ENCODE measurements at regions not wholly inside any gene's neighbourhood (a gene's known extent, or its start where the extent isn't known, plus 50 kb on each side); places are given as distances from the start of the nearest gene placed in this dataset.
A peak's percentile ranks its signal among the peaks of the same experiment; 100 is the strongest.
"Not testable (repeated sequence)": the region's sequence is repeated elsewhere in the genome, so short reads cannot be mapped to it uniquely, and the experiment has no call there.

- DNase-seq = not testable (repeated sequence)
Observed at GRCh38 chr1:213601705-213602104, 386.1 kb upstream of the PROX1 start.

GRCh38 chr1:213602796-213603486 is 384.8 kb upstream of the PROX1 start:
- DNase-seq = no peak

DNA sequence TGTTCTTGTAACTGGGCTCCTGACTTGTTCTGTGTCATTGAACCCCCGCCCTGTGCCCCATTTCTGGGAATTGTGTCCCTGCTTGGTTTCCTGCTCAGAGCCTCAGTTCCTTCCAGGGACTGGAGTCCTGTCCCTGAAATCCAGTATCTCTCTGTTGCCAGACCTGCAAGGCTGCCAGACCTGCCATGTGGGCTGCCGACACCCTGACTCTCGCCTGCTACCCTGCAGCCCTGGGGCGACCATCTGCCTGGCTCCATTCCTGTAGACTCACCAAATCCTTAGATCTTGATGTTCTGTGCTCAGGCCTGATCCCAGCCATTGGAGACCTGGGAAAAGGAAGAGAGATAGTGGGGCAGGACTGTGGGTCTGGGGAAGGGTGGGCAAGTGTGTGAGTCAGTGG is 383.3 kb upstream of the PROX1 start:
- DNase-seq = no peak

DNA sequence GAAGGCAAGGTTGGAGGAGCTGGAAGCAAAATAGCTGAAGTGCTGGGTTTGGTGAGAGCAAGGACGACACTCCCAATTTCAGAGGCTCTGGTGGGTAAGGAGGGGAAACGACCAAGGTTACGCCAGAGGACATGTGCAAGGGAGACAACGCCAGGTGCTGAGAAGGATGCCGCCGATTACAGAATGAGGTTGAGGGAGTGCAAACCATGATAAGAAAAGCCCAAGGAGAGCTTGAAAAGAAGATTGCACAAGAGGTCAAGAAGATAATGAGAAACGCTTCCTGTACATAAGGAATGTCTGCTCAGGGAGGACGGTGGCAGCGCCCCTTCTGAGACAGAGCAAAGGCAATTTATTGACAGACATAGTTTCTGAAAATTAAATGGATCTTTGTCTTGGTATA is 382.0 kb upstream of the PROX1 start:
- DNase-seq = no peak

DNA sequence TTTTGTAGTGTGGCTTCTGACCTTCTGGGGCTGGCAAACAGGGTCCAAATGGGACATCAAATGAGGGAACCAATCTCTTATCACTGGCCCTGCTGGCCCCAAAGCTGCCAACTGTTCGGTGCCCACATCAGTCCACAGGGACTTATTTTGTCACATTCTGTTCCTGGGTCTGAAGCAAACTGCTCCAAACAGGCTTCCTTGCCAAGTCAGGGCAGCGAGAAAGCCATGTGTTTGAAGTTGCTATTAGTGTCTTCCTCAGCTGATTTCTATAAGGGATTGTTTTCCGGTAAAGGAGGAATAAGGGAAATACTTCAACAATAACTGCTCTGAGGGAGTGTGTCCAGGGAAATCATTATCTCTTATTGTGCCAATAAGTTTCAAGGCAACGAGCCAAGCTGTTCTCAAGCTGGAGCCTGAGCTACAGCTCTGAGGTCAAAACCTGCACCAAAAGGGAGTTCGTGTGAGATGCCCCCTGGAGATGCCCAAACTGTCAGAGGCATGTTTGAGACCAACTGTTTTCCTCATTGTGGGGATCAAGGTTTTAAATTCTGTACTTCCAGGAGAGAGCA is 381.4 kb upstream of the PROX1 start:
- no peak for DNase-seq

DNA sequence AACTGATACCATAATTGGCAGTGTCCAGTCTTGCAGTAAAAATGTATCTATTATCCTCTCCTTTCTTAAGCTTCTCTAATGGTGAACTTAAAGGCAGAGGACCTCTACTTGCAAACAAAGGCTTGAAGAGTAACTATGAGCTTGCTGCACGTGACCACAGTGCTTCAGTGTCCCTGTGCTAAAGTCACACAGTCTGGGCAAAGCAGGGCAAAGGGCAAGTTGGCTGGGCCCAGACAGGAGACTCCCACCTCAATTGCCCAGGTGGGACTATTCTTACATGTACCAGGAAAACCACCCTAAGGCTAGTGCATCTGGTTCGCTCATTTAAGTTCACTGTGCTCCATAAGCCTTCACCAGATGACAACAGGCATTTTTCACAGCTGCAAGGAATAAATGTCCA is 374.2 kb upstream of the PROX1 start:
- DNase-seq = no peak

- DNase-seq = no peak
Observed at GRCh38 chr1:213615226-213615916, 372.4 kb upstream of the PROX1 start.

GRCh38 chr1:213617133-213617532 is 370.6 kb upstream of the PROX1 start:
- no peak for DNase-seq

DNA sequence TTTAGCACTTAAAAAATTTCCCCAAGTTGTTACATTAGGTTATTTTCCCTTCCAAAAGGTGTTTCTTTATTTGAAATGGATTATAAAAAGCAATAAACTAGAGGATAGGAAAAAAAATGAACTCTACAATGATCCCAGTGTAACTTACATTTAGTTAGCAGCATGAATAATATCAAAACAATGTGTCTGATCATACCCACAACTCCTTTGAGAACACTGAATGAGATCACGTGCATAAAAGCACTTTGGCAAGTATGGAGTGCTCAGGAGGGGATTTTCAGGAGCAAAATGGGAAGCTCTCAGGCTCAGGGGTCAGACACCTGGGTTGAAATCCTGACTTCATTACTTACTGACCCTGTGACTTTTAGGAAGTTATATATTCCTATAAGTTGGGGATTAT is 369.7 kb upstream of the PROX1 start:
- no peak for DNase-seq

GRCh38 chr1:213619026-213619425 is 368.7 kb upstream of the PROX1 start:
- no peak for DNase-seq

DNA sequence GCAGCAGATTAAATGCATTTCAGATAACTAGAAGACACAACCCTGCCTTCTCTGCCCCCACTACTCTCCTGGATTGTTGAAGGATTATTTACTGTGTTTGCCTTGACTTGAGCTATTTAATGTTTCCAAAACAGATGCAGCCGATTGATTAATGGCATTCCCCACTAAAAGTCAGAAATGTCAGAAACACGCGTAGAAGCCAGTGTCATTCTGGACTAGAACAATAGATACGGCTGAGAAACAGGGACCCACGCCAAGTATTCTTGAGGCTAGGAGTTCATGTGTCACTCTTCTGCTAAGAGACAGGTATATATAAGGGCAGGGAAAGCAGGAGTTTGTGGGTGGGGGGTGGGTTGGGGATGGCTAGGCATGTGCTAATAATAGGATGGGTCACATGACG is 366.7 kb upstream of the PROX1 start:
- DNase-seq = no peak

GRCh38 chr1:213622365-213623063 is 365.3 kb upstream of the PROX1 start:
- DNase-seq = no peak

DNA sequence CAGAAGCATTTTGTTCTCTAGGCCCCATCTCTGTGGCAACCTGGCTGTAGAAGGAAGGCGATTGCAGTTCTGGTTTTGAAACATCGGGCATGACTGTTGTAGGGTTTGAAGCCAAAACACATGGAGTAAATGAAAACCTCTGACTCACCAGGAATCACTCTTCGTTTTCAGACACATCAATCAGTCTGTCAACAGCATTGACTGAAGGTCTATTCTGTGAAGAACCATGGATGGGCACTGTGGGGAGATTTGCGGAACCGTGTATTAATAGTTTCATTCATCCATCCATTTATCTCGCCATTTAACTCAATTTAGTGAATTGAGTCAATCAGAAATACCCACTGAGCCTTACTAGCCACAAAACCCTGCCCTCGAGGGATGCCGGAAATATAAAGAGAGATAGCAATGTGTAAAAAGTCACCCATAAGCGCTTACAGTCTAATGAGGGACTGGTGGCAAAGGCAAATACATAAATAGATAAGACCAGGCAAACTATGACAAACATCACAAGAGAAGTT is 364.6 kb upstream of the PROX1 start:
- DNase-seq = no peak

- DNase-seq = no peak
Observed at GRCh38 chr1:213623862-213624261, 363.9 kb upstream of the PROX1 start.

DNA sequence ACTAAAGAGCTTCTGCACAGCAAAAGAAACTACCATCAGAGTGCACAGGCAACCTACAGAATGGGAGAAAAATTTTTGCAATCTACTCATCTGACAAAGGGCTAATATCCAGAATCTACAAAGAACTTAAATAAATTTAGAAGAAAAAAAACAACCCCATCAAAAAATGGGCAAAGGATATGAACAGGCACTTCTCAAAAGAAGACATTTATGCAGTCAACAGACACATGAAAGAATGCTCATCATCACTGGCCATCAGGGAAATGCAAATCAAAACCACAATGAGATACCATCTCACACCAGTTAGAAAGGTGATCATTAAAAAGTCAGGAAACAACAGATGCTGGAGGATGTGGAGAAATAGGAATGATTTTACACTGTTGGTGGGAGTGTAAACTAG is 351.0 kb upstream of the PROX1 start:
- DNase-seq = not testable (repeated sequence)

DNA sequence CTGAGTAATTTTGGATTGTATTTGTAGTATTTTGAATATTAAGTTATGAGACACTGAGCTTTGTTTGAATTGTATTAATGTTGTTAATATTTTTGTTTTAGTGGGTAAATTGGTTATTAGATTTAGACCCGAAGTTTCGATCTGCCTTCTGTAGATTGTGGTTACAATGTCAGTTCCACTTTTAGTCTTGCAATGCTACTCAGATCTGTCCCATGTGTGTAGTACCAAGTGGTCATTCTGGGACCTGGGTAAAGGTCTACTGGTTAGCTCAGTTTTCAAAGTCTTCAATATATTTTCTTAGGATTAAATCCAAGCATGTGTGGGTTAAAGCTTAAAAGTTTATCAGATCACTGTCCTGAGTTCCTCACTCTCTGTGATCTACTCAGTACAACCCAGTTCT is 346.5 kb upstream of the PROX1 start:
- DNase-seq = no peak

- DNase-seq = no peak
Observed at GRCh38 chr1:213643360-213643759, 344.4 kb upstream of the PROX1 start.

- DNase-seq = no peak
Observed at GRCh38 chr1:213647864-213648650, 339.7 kb upstream of the PROX1 start.

GRCh38 chr1:213649373-213649772 is 338.4 kb upstream of the PROX1 start:
- peak in 1 of 2 experiments; percentile 0 for DNase-seq

DNA sequence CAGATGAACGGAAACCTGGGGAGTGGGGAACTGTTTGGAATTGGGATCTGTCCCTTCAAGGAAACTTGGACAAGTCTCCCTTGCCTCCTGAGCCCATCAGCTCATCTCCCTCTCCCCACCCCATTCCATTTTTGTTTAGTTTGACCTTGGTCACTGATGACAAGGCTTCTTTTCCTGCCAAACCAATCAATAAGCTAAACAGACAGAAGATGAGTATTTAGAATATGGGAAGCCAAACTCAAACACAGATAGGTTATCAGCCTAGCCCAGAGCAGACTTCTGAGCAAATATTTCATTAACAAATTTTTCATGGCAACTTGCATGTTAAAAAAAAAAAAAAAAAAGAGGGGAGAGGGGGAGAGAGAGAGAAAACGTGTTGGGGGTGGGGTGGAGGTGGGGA is 337.2 kb upstream of the PROX1 start:
- no peak for DNase-seq

- DNase-seq = no peak
Observed at GRCh38 chr1:213651077-213651476, 336.7 kb upstream of the PROX1 start.

GRCh38 chr1:213652109-213652508 is 335.7 kb upstream of the PROX1 start:
- DNase-seq = no peak

- DNase-seq = no peak
Observed at GRCh38 chr1:213656039-213656438, 331.7 kb upstream of the PROX1 start.
